WTC11 (cell line): ENCODE measurements at regions not wholly inside any gene's neighbourhood (a gene's known extent, or its start where the extent isn't known, plus 50 kb on each side); places are given as distances from the start of the nearest gene placed in this dataset.

Experiments used
- ATAC-seq: fragments of 200-7000 bp; cut with Tn5 transposase; 2 replicates; pipeline ENCODE4 v1.10.0; 2021; ENCODE audit warnings: mild to moderate bottlenecking, moderate library complexity
- CTCF ChIA-PET: fragments of 300-600 bp; sonication (Branson Sonifier 250); formaldehyde crosslinking; loops from one replicate; lab custom pipeline; 2021; ENCODE audit warnings: antibody characterized with exemption; lab: Charles Lee
- POLR2A ChIA-PET: fragments of 350-600 bp; sonication (Branson Sonifier 250); formaldehyde crosslinking; loops from one replicate; lab custom pipeline; 2021; ENCODE audit warnings: antibody characterized with exemption; lab: Charles Lee
- DNase-seq: peaks from one replicate; pipeline ENCODE4 v3.0.0; 2021; ENCODE audit warnings: low spot score
- H3K27ac Mint-ChIP-seq: 2 replicates; pipeline ENCODE4 v1.8.0; 2021; ENCODE audit warnings: mixed read lengths
- H3K27me3 Mint-ChIP-seq: 2 replicates; pipeline ENCODE4 v1.8.0; 2021; ENCODE audit warnings: low read depth, mild to moderate bottlenecking, moderate library complexity, mixed read lengths
- H3K36me3 Mint-ChIP-seq: 2 replicates; pipeline ENCODE4 v1.8.0; 2021; ENCODE audit warnings: mixed read lengths
- H3K4me1 Mint-ChIP-seq: 2 replicates; pipeline ENCODE4 v1.8.0; 2022; ENCODE audit warnings: mixed read lengths
- H3K4me3 Mint-ChIP-seq: 2 replicates; pipeline ENCODE4 v1.8.0; 2021; ENCODE audit warnings: mild to moderate bottlenecking, moderate library complexity, mixed read lengths
- H3K9me3 Mint-ChIP-seq: 2 replicates; pipeline ENCODE4 v1.8.0; 2021; ENCODE audit warnings: mixed read lengths
- CREB1 ChIP-seq: sonication (generic); formaldehyde crosslinking; IDR thresholded peaks from 2 replicates; pipeline ENCODE4 v1.8.0; 2023; ENCODE audit warnings: mild to moderate bottlenecking, missing genetic modification reagents
- GRHL2 ChIP-seq: fragments of 250-450 bp; sonication (Bioruptor Pico); IDR thresholded peaks from 2 replicates; pipeline ENCODE4 v1.8.0; 2022; ENCODE audit warnings: mild to moderate bottlenecking, moderate library complexity; ENCODE audit not compliant: insufficient replicate concordance, severe bottlenecking
- GTF2I ChIP-seq: fragments of 250-450 bp; sonication (Bioruptor Pico); conservative IDR thresholded peaks from 2 replicates; pipeline ENCODE4 v1.4.0; 2021; ENCODE audit warnings: mild to moderate bottlenecking
- IRF2 ChIP-seq: sonication (generic); formaldehyde crosslinking; IDR thresholded peaks from 2 replicates; pipeline ENCODE4 v1.8.0; 2022; ENCODE audit warnings: low read depth, missing genetic modification reagents, borderline replicate concordance
- MYBL2 ChIP-seq: sonication (generic); formaldehyde crosslinking; IDR thresholded peaks from 2 replicates; pipeline ENCODE4 v1.8.1; 2023; ENCODE audit warnings: mild to moderate bottlenecking, moderate library complexity, missing genetic modification reagents
- NFATC4 ChIP-seq: fragments of 250-450 bp; sonication (Bioruptor Pico); IDR thresholded peaks from 2 replicates; pipeline ENCODE4 v1.9.0; 2021; ENCODE audit warnings: mild to moderate bottlenecking
- NR1H2 ChIP-seq: sonication (generic); formaldehyde crosslinking; IDR thresholded peaks from 2 replicates; pipeline ENCODE4 v1.9.0; 2021; ENCODE audit warnings: mild to moderate bottlenecking, moderate library complexity, missing genetic modification reagents
- OVOL2 ChIP-seq: fragments of 250-450 bp; sonication (Bioruptor Pico); IDR thresholded peaks from 2 replicates; pipeline ENCODE4 v1.9.0; 2021; ENCODE audit warnings: mild to moderate bottlenecking, borderline replicate concordance
- RORB ChIP-seq: fragments of 250-450 bp; sonication (Bioruptor Pico); IDR thresholded peaks from 2 replicates; pipeline ENCODE4 v1.9.0; 2021; ENCODE audit warnings: mild to moderate bottlenecking
- TCF7 ChIP-seq: sonication (generic); formaldehyde crosslinking; IDR thresholded peaks from 2 replicates; pipeline ENCODE4 v1.8.0; 2022; ENCODE audit warnings: mild to moderate bottlenecking, low read depth, missing genetic modification reagents, moderate library complexity
- TEAD1 ChIP-seq: sonication (generic); formaldehyde crosslinking; IDR thresholded peaks from 2 replicates; pipeline ENCODE4 v1.8.0; 2022; ENCODE audit warnings: mild to moderate bottlenecking, missing genetic modification reagents
- ZNF121 ChIP-seq: sonication (generic); formaldehyde crosslinking; IDR thresholded peaks from 2 replicates; pipeline ENCODE4 v1.8.0; 2023; ENCODE audit warnings: missing genetic modification reagents
- ZNF219 ChIP-seq: sonication (generic); formaldehyde crosslinking; IDR thresholded peaks from 2 replicates; pipeline ENCODE4 v1.8.0; 2023; ENCODE audit warnings: missing genetic modification reagents, mild to moderate bottlenecking, borderline replicate concordance
- ZNF263 ChIP-seq: sonication (generic); formaldehyde crosslinking; IDR thresholded peaks from 2 replicates; pipeline ENCODE4 v1.8.1; 2022; ENCODE audit warnings: low read depth, mild to moderate bottlenecking, moderate library complexity, missing genetic modification reagents
- ZNF396 ChIP-seq: fragments of 250-450 bp; sonication (Bioruptor Pico); IDR thresholded peaks from 2 replicates; pipeline ENCODE4 v1.8.0; 2021; ENCODE audit warnings: mild to moderate bottlenecking, moderate library complexity, borderline replicate concordance
- TF ChIP-seq, protein P1 (sequence below): sonication (generic); formaldehyde crosslinking; IDR thresholded peaks from 2 replicates; pipeline ENCODE4 v1.8.0; 2022; ENCODE audit warnings: mild to moderate bottlenecking, missing genetic modification reagents
- TF ChIP-seq, protein P2 (sequence below): fragments of 250-450 bp; sonication (Bioruptor Pico); conservative IDR thresholded peaks from 2 replicates; pipeline ENCODE4 v1.9.0; 2021; ENCODE audit warnings: mild to moderate bottlenecking
- TF ChIP-seq, protein P3 (sequence below): fragments of 250-450 bp; sonication (Bioruptor Pico); IDR thresholded peaks from 2 replicates; pipeline ENCODE4 v1.9.0; 2021; ENCODE audit warnings: mild to moderate bottlenecking
- TF ChIP-seq, protein P4 (sequence below): sonication (generic); formaldehyde crosslinking; IDR thresholded peaks from 2 replicates; pipeline ENCODE4 v1.8.0; 2023; ENCODE audit warnings: missing genetic modification reagents, mild to moderate bottlenecking, borderline replicate concordance
- TF ChIP-seq, protein P5 (sequence below): sonication (generic); formaldehyde crosslinking; IDR thresholded peaks from 2 replicates; pipeline ENCODE4 v1.8.1; 2023; ENCODE audit warnings: mild to moderate bottlenecking, missing genetic modification reagents, moderate library complexity
- TF ChIP-seq, protein P6 (sequence below): sonication (generic); formaldehyde crosslinking; IDR thresholded peaks from 2 replicates; pipeline ENCODE4 v1.8.0; 2023; ENCODE audit warnings: mild to moderate bottlenecking, missing genetic modification reagents

DNA sequence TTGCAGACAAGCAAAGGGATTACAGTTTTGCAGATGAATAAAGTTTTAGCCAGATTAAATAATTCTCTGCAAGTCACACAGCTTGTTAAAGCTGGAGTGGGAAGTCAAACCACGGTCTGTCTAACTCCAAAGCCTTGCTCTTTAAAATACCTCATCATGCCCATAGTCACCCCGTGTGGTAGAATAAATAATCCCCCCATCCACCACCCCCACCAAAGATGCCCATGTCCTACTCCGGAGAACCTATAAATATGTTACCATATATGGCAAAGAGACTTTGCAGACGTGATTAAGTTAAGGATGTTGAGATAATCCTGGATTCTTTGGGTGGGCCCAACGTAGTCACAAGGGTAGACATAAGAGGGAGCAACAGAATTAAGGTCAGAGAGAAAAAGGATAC is 118.7 kb downstream of the BEND2 start:
- TF ChIP-seq GTF2I (CRISPR knock-in tag) = no peak
- TF ChIP-seq, protein P1, sequence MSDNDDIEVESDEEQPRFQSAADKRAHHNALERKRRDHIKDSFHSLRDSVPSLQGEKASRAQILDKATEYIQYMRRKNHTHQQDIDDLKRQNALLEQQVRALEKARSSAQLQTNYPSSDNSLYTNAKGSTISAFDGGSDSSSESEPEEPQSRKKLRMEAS (CRISPR knock-in tag) = no peak
- no peaks in the 10 kb centered on the region for H3K27me3 Mint-ChIP-seq
- ChIA-PET CTCF (no interaction called here), POLR2A (no interaction called here)
- no peak overlapping the region; the same call in 1 of the 2 replicates for H3K4me3 Mint-ChIP-seq
- peaks cover 37% of the 10 kb centered on the region for H3K4me1 Mint-ChIP-seq
- H3K9me3 Mint-ChIP-seq = no peaks in the 10 kb centered on the region
- no peaks in the 10 kb centered on the region for H3K36me3 Mint-ChIP-seq
- DNase-seq = no peak
- ATAC-seq = no peak
- no peak overlapping the region for H3K27ac Mint-ChIP-seq

DNA sequence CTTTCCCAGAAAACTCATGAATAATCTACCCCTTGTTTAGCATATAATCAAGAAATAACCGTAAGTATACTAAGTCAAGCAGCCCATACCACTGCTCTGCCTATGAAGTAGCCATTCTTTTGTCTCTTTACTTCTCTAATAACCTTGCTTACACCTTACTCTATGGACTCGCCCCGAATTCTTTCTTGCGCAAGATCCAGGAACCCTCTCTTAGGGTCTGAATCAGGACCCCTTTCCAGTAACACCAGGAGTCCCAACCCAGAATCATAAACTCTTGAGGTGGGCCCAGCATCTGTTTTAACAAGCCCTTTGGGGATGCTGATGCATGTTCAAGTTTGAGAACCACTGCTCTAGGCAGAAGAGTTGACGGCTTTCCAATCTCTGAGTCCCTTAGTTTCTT is 119.6 kb downstream of the BEND2 start:
- ChIA-PET POLR2A (no interaction called here), CTCF (no interaction called here)
- no peaks in the 10 kb centered on the region for H3K36me3 Mint-ChIP-seq
- TF ChIP-seq IRF2 (CRISPR knock-in tag) (no peak), OVOL2 (no peak), NFATC4 (CRISPR knock-in tag) (no peak), ZNF219 (no peak), TCF7 (no peak), TEAD1 (CRISPR knock-in tag) (no peak), ZNF121 (no peak), ZNF396 (CRISPR knock-in tag) (no peak), CREB1 (CRISPR knock-in tag) (no peak), ZNF263 (no peak), MYBL2 (CRISPR knock-in tag) (no peak), NR1H2 (no peak), RORB (CRISPR knock-in tag) (no peak), GRHL2 (CRISPR knock-in tag) (no peak)
- TF ChIP-seq, protein P2, sequence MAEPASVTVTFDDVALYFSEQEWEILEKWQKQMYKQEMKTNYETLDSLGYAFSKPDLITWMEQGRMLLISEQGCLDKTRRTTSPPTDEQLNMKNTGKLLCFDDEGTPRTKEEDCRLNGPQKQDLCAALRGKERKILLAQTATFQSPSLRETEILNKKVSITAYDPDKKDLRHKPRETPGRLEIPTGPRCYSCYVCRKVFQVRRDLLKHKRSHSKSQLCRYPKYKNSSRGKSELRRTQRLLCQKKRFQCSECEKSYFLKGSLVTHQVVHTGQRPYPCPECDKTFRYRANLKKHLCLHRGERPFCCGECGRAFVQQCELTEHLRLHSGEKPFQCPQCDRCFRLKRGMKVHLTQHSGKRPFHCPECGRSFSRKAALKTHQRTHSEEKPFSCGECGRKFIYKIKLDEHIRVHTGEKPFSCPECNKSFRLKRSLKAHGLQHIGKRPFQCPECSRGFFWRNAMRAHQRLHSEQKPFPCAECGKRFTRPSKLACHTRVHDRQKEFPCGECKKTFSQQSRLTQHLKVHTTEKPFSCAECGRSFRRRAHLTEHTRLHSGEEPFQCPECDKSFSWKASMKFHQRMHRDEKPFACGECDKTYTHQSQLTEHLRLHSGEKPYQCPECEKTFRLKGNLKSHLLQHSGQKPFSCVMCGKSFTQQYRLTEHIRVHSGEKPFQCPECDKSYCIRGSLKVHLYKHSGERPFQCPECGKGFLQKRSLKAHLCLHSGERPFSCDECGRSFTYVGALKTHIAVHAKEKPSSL (CRISPR knock-in tag) = no peak
- TF ChIP-seq, protein P3, sequence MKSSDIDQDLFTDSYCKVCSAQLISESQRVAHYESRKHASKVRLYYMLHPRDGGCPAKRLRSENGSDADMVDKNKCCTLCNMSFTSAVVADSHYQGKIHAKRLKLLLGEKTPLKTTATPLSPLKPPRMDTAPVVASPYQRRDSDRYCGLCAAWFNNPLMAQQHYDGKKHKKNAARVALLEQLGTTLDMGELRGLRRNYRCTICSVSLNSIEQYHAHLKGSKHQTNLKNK (CRISPR knock-in tag) = no peak
- TF ChIP-seq, protein P4, sequence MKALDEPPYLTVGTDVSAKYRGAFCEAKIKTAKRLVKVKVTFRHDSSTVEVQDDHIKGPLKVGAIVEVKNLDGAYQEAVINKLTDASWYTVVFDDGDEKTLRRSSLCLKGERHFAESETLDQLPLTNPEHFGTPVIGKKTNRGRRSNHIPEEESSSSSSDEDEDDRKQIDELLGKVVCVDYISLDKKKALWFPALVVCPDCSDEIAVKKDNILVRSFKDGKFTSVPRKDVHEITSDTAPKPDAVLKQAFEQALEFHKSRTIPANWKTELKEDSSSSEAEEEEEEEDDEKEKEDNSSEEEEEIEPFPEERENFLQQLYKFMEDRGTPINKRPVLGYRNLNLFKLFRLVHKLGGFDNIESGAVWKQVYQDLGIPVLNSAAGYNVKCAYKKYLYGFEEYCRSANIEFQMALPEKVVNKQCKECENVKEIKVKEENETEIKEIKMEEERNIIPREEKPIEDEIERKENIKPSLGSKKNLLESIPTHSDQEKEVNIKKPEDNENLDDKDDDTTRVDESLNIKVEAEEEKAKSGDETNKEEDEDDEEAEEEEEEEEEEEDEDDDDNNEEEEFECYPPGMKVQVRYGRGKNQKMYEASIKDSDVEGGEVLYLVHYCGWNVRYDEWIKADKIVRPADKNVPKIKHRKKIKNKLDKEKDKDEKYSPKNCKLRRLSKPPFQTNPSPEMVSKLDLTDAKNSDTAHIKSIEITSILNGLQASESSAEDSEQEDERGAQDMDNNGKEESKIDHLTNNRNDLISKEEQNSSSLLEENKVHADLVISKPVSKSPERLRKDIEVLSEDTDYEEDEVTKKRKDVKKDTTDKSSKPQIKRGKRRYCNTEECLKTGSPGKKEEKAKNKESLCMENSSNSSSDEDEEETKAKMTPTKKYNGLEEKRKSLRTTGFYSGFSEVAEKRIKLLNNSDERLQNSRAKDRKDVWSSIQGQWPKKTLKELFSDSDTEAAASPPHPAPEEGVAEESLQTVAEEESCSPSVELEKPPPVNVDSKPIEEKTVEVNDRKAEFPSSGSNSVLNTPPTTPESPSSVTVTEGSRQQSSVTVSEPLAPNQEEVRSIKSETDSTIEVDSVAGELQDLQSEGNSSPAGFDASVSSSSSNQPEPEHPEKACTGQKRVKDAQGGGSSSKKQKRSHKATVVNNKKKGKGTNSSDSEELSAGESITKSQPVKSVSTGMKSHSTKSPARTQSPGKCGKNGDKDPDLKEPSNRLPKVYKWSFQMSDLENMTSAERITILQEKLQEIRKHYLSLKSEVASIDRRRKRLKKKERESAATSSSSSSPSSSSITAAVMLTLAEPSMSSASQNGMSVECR = no peak
- TF ChIP-seq, protein P5, sequence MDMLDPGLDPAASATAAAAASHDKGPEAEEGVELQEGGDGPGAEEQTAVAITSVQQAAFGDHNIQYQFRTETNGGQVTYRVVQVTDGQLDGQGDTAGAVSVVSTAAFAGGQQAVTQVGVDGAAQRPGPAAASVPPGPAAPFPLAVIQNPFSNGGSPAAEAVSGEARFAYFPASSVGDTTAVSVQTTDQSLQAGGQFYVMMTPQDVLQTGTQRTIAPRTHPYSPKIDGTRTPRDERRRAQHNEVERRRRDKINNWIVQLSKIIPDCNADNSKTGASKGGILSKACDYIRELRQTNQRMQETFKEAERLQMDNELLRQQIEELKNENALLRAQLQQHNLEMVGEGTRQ (CRISPR knock-in tag) = no peak
- TF ChIP-seq, protein P6, sequence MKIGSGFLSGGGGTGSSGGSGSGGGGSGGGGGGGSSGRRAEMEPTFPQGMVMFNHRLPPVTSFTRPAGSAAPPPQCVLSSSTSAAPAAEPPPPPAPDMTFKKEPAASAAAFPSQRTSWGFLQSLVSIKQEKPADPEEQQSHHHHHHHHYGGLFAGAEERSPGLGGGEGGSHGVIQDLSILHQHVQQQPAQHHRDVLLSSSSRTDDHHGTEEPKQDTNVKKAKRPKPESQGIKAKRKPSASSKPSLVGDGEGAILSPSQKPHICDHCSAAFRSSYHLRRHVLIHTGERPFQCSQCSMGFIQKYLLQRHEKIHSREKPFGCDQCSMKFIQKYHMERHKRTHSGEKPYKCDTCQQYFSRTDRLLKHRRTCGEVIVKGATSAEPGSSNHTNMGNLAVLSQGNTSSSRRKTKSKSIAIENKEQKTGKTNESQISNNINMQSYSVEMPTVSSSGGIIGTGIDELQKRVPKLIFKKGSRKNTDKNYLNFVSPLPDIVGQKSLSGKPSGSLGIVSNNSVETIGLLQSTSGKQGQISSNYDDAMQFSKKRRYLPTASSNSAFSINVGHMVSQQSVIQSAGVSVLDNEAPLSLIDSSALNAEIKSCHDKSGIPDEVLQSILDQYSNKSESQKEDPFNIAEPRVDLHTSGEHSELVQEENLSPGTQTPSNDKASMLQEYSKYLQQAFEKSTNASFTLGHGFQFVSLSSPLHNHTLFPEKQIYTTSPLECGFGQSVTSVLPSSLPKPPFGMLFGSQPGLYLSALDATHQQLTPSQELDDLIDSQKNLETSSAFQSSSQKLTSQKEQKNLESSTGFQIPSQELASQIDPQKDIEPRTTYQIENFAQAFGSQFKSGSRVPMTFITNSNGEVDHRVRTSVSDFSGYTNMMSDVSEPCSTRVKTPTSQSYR (CRISPR knock-in tag) = no peak
- no peaks in the 10 kb centered on the region for H3K27me3 Mint-ChIP-seq
- H3K27ac Mint-ChIP-seq = no peak overlapping the region
- DNase-seq (no peak), ATAC-seq (no peak)
- no peak overlapping the region for H3K4me3 Mint-ChIP-seq
- H3K4me1 Mint-ChIP-seq = peaks cover 45% of the 10 kb centered on the region
- no peaks in the 10 kb centered on the region for H3K9me3 Mint-ChIP-seq
